HG02870 (cell line): ENCODE measurements at regions not wholly inside any gene's neighbourhood (a gene's known extent, or its start where the extent isn't known, plus 50 kb on each side); places are given as distances from the start of the nearest gene placed in this dataset.
"Not testable (repeated sequence)": the region's sequence is repeated elsewhere in the genome, so short reads cannot be mapped to it uniquely, and the experiment has no call there.

Source experiments
- ATAC-seq: cut with Tn5 transposase; IDR thresholded peaks from one replicate; pipeline ENCODE4 v1.9.1; 2021; ENCODE audit warnings: mild to moderate bottlenecking, moderate library complexity; ENCODE audit not compliant: unreplicated experiment

GRCh38 chr5:96528826-96529474 is 95.9 kb upstream of the PCSK1 start:
- no peak for ATAC-seq

GRCh38 chr5:96529559-96529958 is 96.5 kb upstream of the PCSK1 start:
- ATAC-seq = no peak

- ATAC-seq = no peak
Measured at GRCh38 chr5:96530901-96531300, 97.9 kb upstream of the PCSK1 start.

- no peak for ATAC-seq
Measured at GRCh38 chr5:96533371-96533770, 100.3 kb upstream of the PCSK1 start.

GRCh38 chr5:96537386-96537785 is 104.3 kb upstream of the PCSK1 start:
- no peak for ATAC-seq

GRCh38 chr5:96538808-96539250 is 105.8 kb upstream of the PCSK1 start:
- peak; percentile 72 for ATAC-seq

- ATAC-seq = no peak
Measured at GRCh38 chr5:96546120-96546519, 113.1 kb upstream of the PCSK1 start.

- no peak for ATAC-seq
Measured at GRCh38 chr5:96547486-96547885, 114.4 kb upstream of the PCSK1 start.

GRCh38 chr5:96548905-96549304 is 113.3 kb upstream of the CAST start:
- no peak for ATAC-seq

DNA sequence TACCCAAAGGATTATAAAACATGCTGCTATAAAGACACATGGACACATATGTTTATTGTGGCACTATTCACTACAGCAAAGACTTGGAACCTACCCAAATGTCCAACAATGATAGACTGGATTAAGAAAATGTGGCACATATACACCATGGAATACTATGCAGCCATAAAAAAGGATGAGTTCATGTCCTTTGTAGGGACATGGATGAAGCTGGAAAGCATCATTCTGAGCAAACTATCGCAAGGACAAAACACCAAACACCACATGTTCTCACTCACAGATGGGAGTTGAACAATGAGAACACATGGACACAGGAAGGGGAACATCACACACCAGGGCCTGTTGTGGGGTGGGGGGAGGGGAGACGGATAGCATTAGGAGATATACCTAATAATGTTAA is 101.3 kb upstream of the CAST start:
- ATAC-seq = not testable (repeated sequence)

GRCh38 chr5:96562614-96563013 is 99.6 kb upstream of the CAST start:
- ATAC-seq = no peak

GRCh38 chr5:96563816-96564215 is 98.4 kb upstream of the CAST start:
- no peak for ATAC-seq

DNA sequence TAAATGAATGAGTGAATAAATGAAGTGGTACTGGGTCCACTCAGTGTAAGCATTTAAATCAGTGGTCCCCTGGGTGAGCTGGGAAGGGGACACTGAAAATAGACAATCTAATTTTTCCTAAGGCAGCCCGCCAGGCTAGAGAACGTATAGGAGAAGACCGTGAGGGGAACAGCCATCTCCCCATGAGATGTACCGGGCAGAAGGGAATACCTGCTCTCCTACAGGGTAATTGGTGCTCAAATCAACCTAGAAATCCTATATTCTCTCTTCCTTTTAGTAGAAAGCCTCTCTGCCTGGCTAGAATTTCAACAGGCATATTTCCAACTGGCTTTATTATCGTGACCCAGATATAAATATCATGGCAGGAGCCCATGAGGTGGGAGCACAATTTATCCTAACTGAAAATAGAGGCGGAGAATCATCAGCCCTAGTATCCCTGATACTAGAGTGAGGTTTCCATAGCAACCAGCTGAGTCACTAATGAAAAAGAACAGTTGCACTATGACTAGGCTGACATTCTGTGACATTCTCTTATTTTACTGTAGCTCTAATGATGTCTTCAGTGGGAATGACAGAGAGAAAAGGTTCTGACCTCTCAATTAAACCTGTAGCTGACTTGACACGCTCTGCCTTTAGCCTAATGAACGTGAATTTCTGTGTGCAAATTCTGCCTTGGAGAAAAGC is 96.5 kb upstream of the CAST start:
- peak; percentile 95 for ATAC-seq

DNA sequence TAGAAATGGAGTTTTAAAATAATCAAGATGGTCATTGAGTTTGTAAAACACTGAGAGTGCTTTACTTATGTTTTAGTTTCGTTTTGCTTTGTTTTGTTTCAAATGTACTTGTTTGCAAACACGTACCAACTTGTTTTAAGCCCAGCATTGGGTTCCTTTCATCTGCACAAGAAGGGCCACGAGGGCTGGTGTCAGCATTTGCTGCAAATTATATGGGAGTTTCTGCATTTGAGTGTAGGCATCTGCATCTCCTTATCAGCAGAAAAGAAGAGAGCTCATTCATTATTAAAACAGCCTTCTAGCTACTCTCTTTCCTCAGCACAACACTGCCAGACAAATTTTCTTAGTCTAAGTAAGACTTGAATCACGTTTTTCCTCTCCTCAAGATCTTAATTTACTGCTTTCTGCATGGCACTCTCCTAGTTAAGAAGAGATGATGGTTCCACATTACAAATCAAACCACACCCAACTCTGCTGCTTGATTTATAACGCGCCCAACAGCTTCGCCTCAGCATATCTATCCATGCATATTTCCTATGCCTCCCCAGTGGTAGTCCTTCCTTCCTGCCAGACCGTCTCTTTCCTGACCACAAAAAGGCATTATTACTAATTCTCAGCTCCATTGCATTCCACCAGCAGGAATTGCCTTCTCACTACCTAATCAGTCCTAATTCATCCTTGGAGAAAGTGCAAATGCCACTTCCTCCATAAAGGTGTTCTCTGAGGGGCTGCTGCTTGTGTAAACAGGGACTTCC is 95.2 kb upstream of the CAST start:
- no peak for ATAC-seq

DNA sequence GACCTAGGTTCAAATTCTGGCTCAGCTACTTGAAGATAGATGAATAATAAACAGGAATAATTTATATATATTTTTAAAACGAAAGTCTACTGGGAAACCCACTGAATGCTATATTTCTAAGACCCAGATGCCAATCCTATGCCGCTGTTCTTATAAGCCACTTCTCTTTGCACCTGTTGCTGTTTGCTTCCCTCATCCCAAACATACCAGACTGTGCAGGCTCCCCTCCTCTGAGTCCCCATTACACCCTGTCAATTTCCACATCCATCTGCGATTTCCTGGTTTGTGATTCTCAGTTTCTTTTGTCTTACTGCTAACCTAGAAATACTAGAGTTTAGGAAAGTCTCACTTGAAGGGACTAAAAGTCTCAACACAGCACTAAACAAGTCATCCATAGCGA is 92.8 kb upstream of the CAST start:
- no peak for ATAC-seq

DNA sequence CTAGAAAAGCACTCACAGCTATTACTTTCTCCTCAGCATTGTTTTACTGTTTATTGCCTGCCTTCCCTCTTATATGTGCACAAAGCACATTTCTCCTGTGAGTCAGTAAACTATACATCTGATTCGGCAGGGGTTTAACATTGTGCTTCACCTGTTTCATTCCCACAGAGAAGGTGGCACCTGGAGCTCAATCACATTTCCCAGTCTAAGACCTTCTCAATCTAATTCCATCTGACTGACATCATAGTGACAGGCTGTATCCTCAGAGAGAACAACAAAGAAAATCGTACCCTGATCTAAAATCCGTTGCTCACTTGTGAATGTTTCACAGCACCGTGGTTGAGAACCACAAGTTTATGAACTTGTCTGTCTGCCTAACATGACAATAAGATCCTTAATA is 92.4 kb upstream of the CAST start:
- no peak for ATAC-seq

DNA sequence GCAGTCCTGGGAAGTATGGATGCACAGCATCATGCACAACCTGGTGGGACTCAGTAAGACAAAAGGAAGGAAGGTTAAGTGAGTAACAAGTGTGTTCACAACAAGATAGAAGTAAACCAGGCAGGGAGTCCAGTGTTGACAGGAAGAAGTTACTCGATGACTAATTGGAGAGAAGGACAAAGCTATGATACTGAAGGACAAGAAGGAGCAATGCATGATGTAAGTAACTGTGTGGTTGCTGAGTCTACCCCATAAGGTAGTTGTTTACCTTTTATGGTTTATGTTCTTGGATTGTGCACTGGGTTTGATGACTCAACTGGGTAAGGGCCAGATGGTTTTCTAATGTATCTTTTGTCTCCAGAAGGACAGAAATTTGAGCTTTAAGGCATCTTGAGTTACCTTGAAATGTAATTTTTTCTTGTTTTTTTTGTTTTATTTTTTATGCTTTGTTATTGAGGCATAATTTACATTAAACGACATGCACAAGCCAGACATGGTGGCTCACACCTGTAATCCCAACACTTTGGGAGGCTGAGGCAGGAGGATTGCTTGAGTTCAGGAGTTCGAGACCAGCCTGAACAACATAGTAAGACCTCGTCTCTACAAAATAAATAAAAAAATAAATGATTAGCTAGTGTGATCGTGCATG is 89.2 kb upstream of the CAST start:
- no peak for ATAC-seq

- ATAC-seq = no peak
Measured at GRCh38 chr5:96573513-96573894, 88.7 kb upstream of the CAST start.

DNA sequence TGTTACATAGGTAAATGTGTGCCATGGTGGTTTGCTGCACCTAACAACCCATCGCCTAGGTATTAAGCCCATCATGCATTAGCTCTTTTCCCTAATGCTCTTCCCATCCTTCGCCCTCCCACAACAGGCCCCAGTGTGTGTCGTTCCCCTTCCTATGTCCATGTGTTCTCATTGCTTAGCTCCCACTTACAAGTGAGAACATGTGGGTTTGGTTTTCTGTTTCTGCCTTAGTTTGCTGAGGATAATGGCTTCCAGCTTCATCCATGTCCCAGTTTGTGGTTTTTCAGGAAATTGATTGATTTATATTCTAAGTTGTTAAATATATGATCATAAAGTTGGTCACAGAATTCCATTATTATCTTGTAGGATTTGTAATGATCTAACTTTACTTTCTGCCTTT is 85.3 kb upstream of the CAST start:
- no peak for ATAC-seq

GRCh38 chr5:96577909-96578308 is 84.3 kb upstream of the CAST start:
- ATAC-seq = no peak

DNA sequence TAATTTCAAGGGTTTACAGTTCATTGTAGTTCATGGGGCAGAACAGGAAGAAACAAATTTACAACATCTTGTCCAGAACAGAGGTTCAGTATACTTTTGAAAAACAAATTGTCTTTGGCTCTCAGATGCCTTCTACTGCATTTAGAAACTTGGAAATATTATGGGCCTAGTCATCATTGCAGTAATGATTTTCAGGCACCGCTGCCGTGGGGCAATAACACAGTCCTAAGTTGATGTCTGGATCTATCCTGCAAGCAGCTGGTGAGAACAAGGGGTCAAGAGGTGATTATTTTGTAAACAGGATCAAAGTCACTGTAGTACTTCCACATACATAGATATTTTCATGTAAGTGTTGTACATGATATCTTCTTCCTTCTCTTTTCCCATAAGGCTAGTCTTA is 82.5 kb upstream of the CAST start:
- no peak for ATAC-seq

- ATAC-seq = no peak
Measured at GRCh38 chr5:96582343-96582742, 79.8 kb upstream of the CAST start.
